Retina (tissue), 1 donor: ENCODE measurements at regions not wholly inside any gene's neighbourhood (a gene's known extent, or its start where the extent isn't known, plus 50 kb on each side); places are given as distances from the start of the nearest gene placed in this dataset.

Source experiments
- DNase-seq: peaks from one replicate; pipeline ENCODE4 v3.0.0-alpha.2; 2016

GRCh38 chr7:17183630-17184328 is 114.7 kb upstream of the AHR start:
- no peak for DNase-seq

DNA sequence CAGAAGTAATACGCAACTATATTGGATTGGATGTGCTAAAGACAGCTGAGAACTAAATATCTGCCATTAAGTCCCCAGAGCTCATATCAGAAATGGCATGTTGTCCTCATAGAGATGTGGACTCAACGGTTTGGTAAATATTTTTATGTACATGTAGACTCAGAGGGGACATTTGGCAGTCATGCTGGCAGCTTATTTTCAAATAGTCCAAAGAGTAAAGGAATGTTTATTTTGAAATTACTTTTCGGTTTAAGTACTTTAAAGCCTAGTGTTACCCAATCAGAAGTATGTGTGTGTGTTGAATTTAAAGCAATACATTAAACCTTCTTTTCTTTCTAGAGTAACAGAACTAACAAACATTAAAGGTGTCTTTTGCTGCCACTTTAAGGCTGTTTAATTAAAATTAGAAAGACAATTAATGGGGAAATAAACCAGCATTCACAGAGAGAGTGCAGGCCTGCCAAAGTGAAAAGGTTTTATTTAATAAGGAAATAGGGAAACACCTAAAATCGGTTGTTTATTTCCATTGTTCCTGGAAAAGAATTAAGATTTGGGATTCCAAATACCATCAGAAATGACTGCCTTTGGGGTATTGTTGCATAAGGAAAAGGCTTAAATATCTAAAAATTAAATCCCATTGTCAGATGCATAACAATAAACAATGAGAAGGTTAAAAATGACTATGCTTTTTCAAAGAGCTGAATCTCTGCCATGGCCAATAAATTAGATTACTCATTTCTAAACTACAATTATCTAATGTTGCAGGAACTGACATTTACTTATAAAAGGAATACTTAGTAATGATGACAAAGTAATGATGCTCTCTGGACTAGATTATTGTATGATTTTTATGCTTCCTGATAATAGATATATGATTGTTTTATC is 113.4 kb upstream of the AHR start:
- DNase-seq: no peak

- no peak for DNase-seq
Measured at GRCh38 chr7:17185690-17186070, 112.8 kb upstream of the AHR start.

GRCh38 chr7:17186745-17187530 is 111.5 kb upstream of the AHR start:
- no peak for DNase-seq

DNA sequence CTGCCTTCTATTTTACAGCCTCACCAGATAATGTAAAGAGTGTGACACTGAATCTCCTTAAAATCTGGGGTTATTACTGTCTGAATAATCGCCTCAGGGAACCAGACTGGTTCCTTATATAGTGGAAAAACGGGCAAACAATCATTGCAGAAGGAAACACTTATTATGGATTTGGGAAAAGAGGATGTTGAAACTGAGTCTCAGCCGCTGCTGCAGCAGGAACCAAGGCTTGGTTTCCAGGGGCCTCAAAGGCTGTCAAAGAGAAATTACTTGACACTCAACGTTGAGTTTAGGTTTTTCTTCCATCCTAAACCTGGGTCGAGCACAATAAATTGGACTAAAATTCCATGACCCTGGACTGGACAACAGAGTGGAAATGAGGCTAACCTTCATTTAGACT is 103.8 kb upstream of the AHR start:
- no peak for DNase-seq

- no peak for DNase-seq
Measured at GRCh38 chr7:17195576-17195975, 102.9 kb upstream of the AHR start.

GRCh38 chr7:17205910-17206309 is 92.5 kb upstream of the AHR start:
- DNase-seq: no peak

DNA sequence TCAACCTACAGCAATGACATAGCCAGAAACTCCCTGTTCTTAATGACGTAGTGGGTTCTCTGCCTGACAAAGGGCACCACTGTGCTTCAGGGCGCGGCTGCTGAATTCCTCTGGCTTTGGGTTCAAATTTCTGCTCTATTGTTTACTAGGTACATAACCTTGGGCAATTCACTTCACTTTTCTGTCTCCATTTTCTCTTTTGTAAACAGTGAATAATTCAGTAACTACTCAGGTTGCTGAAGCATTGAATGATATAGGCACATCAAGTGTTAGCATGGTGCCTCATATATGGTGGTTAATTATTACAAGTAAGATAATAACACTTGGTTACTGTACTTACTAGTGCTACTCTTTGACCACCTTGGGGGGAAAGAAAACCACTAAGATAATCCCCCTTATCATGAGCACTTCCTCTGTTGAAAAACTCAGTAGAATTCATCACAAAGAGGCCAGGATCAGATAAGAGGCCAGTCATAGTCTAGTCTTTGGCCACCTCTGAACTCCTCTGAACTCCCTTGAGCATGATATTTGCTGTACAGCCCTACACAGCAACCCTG is 92.0 kb upstream of the AHR start:
- no peak for DNase-seq

GRCh38 chr7:17207220-17207619 is 91.2 kb upstream of the AHR start:
- no peak for DNase-seq

GRCh38 chr7:17209101-17209500 is 89.4 kb upstream of the AHR start:
- DNase-seq: no peak

DNA sequence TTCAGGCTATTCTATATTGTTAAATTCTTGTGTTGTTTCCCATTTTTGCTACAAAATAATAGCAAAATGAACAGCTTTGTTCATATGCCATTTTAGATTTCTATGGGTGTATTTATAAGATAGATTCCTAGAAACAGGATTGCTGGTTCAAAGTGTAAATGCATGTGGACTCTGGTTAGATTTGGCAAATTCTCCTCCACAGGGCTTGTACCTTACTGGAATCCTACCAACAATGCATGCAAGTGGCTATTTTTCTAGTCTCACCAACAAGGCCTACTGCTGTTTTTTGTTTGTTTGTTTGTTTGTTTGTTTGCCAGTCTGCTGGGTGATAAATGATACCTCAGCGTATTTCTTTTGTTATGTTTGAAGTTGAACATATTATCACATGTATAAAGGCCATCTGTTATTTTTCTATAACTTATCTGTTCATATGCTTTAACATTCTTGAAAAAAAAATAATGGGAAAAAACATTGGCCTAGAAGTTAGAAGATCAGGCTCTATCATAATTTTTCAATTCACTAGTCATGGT is 87.1 kb upstream of the AHR start:
- no peak for DNase-seq

- no peak for DNase-seq
Measured at GRCh38 chr7:17212188-17212587, 86.3 kb upstream of the AHR start.

DNA sequence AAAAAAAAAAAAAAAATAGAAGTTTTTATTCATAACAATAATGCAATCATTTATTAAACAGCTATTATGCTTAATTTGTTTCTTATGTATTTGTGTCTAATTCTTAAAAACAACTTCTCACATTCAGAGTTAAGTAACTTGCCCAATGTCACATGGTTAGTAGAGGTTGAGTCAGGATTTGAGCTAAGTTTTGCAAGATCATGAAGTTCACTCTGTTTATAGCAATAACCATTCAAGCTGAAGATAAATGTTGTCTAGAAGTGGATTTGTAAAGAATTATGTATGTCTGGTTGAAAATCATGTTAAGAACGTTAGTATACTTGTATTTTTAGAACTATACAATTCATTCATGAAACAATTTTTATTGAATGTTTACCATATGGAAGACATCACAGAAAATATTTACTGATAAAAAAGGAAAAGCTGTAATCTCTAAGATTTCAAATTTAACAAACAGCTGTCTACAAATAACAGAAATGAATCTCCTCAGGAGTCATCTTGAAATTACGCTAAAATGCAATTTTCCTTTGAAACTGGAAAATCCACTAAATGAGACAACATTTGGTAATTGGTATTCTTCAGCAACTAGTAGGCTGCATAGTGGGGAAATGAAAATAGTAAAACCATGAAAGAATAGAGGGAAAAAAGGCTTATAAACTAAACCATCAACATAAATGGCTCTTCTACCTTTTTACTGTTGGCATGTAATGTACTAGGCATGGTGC is 70.5 kb upstream of the AHR start:
- DNase-seq: no peak

DNA sequence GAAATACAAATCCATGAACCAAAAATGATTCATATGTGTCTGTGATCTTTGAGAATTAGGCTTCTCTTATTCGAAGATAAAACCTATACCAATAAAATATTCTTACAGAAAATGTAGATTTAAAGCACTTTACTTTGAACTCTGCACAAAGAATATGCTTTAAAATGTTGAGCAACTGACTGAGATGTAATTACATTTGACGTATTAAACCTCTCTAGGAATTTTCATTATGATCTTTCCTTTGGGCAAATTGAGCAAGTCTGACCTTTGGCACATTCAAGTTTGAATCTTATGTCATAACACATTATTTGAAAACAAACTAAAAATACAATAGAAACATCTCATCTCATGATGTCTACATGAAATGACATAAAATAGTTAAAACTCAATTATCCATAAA is 69.2 kb upstream of the AHR start:
- DNase-seq: no peak

DNA sequence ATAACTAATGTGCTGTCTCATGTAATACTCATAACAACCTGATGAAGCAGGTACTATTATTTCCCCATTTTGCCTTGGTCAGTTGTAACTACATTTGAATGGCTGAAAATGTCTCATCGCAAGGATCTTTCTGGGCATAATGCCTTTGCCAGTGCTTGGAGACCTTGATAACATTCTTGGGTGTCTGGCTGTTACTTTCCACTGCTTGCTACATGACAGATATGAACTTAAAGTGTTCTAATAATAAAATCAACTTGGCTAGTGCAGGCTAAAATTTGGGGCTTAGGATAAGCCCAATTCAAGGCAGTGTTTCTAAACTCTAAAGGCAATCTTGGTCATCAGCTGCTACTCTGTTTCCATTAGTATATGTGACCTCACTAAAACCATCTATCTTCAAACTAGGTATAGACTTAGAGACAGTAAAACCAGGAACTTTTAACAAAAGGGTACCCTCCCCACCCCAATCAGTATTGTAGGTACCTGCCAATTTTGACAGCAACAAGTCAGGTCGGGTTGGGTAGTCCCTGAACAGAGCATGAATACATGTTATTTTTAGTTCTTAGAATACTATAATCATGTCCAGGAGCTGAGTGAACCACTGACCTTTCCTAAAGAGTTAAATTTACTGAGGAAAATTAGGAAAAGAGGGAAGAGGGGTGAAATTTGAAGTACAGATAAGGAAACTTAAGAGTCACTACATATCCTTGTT is 68.2 kb upstream of the AHR start:
- DNase-seq: no peak

DNA sequence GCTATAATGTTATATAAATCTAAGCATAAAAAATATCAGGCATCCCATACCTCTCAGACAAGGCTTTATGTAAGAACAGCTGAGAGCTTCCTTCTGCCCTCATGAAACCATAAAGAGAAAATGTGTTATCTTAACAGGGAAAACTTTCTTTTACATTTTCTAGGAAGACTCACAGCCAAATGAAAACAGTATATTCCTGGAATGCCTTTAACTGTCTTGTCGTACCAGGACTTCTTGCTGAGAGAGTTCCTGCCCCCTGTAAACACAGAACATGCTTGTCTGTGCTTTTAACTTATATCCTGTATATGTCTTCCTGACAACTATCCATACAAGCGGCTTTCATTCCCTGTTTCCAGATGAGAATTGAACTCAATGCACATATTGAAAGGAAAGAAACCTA is 64.8 kb upstream of the AHR start:
- DNase-seq: no peak

DNA sequence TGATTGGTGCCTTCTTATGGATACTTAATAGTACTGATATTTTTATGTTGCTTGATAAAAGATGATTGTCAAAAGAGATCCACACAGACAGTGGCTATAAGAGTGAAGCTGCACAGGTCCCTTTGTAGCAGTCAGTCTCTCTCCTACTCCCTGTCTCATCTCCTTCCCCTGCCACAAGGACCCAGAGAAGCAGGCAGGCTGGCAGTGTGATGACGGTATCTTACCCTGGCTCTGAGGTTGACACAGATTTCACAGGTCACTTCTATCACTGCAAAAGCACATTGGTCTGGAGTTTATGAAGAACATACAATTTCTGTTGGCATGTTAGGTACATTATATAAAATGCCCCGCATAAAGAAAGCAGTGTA is 64.4 kb upstream of the AHR start:
- no peak for DNase-seq

DNA sequence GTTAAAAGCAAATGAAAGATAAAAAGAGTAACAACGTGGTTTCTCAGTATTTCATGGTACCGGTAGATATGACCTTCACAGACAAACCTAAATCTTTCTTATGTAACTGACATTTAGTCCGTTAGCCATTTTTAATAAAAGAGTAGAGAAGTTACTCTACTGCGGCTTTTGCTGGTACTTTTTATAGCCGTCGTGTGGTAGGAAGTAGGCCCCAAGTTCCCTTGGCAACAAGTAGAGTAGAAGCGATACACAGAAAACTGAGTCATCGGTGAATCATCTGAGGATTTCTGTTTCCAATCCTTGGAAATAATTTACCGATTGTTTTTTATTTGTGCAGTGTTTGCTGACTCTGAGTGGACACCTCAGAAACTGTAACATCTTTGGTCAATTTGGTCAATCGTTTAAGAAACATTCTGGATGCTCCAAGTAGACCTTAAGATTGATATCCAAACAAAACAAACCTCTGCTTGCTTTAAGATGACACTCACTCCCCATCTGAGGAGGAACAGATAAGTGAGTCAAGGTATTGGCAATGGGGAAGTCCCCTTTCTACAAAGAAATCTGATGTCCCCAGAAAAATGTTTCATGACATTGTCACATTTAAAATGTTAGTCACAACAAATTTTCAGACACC is 63.9 kb upstream of the AHR start:
- DNase-seq: no peak

DNA sequence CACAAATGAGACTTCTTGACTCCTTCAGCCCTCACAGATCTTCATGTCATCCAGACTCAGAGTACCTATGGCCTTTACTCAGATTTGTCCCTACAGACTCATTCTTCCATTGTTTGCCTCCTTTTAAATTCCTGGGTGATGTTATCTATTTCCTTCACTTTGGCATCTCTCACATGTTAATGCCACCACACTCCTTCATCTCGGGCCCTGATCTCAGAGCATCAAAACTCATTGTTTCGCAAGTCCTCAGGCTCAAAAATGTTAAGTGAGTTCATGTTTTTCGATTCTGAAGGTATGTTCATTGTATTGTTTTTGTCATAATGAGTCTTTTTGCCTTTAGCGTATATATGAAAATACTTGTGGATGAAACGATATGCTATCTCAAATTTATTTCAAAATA is 62.3 kb upstream of the AHR start:
- DNase-seq: no peak

- DNase-seq: no peak
Measured at GRCh38 chr7:17236603-17237002, 61.8 kb upstream of the AHR start.

DNA sequence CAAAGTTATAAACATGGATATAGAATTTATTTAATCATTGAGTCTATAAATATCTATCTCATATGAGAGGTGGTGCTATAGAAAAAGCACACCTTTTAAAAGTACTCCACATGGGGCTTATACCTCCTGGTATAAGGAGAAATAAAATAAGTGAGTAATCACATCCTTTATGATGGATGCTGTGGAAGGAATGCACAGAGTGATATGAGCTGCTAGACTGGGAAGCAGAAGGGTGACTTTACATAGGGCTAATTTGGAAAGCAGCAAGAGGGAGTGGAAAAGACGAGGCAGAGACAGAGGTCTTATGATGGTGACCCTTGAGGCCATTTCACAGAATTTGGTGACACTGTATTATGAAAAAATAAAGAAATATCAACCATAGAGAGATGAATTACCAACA is 59.4 kb upstream of the AHR start:
- no peak for DNase-seq
